ENCODE measurements at regions not wholly inside any gene's neighbourhood (a gene's known extent, or its start where the extent isn't known, plus 50 kb on each side); places are given as distances from the start of the nearest gene placed in this dataset.

DNA sequence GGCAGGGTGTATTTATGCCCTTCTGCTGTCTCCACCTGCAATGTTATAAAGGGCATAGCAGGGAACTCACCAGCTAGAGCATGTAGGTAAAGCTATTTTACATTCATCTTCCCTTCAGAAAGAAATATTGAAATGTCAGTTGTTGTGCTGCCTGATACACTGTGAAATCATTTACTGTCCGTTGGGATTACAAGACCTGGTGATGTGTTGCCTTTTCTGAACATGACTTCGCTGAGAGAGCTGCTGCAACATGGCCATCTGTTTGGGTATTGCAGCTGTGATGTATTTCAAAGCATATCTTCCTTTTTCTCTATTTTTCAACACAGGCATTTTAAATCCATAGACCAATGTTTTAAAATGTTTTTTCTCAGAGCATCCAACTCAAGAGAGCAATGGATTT lies 644.1 kb upstream of the GNPDA2 start:
- no peak for DNase-seq
- H3K9me3 ChIP-seq (ENCODE audit: low read depth): no peaks in the 10 kb centered on the region
- no peak overlapping the region for H3K27ac ChIP-seq
- no peak overlapping the region for H3K9ac ChIP-seq
- no peaks in the 10 kb centered on the region for H3K9me2 ChIP-seq (ENCODE audit: insufficient read depth)
- H3K27me3 ChIP-seq (replicated peaks; ENCODE audit: insufficient read depth): no peaks in the 10 kb centered on the region
- no peaks in the 10 kb centered on the region for H3K79me2 ChIP-seq (ENCODE audit: insufficient read depth)
- no peak overlapping the region for H3K4me3 ChIP-seq
- in situ Hi-C loops (cut with MboI): no loop called here
- 10 to 20% methylated on average over 2 of the region's 2 CpGs for WGBS, 2 experiments (ENCODE audit: low coverage in 1 of 2, low lambda C conversion rate in 2 of 2, missing lambda C conversion rate in 2 of 2)
- H2AFZ ChIP-seq: no peak overlapping the region
- H3K4me1 ChIP-seq (ENCODE audit: insufficient read depth): no peaks in the 10 kb centered on the region
- no peak for TF ChIP-seq EZH2 (IDR thresholded peaks at IDR 0.05; ENCODE audit: insufficient read depth, poor library complexity, severe bottlenecking)
- no peak for TF ChIP-seq EZH2phosphoT487 (IDR thresholded peaks at IDR 0.05; ENCODE audit: insufficient read depth, low read depth)
- H3K36me3 ChIP-seq (ENCODE audit: low read depth): no peaks in the 10 kb centered on the region
- no peaks in the 10 kb centered on the region for H3F3A ChIP-seq (ENCODE audit: insufficient read depth)
- no peak overlapping the region for H3K4me2 ChIP-seq (ENCODE audit: unreplicated experiment)
- H4K20me1 ChIP-seq (ENCODE audit: insufficient read depth): no peaks in the 10 kb centered on the region

DNA sequence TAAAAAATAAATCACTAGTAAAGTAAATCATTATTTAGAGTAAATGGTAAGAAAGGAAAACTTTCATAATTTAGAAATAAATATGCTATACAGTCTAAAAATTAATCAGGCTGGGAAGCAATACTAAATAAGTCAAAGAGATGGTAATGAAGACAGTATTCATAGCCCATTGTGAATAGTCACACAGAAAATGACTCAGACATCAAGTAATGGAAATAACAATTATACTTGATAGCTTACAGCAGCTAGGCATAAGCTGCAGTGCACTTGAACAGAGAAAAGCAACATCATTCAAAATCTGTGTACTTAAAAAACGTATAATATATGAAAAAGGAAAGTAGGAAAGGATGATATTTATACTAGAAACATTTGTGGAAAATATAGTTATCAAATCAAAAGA lies 642.5 kb upstream of the GNPDA2 start:
- no peaks in the 10 kb centered on the region for H3K27me3 ChIP-seq (replicated peaks; ENCODE audit: insufficient read depth)
- no peaks in the 10 kb centered on the region for H3K9me3 ChIP-seq (ENCODE audit: low read depth)
- H3K4me2 ChIP-seq (ENCODE audit: unreplicated experiment): no peak overlapping the region
- in situ Hi-C loops (cut with MboI): no loop called here
- H4K20me1 ChIP-seq (ENCODE audit: insufficient read depth): no peaks in the 10 kb centered on the region
- no peak for DNase-seq
- TF ChIP-seq EZH2phosphoT487 (IDR thresholded peaks at IDR 0.05; ENCODE audit: insufficient read depth, low read depth) (no peak), EZH2 (IDR thresholded peaks at IDR 0.05; ENCODE audit: insufficient read depth, poor library complexity, severe bottlenecking) (no peak)
- no peaks in the 10 kb centered on the region for H3K4me1 ChIP-seq (ENCODE audit: insufficient read depth)
- no peak overlapping the region for H3K27ac ChIP-seq
- no peak overlapping the region for H3K4me3 ChIP-seq
- no peaks in the 10 kb centered on the region for H3F3A ChIP-seq (ENCODE audit: insufficient read depth)
- no peak overlapping the region for H3K9ac ChIP-seq
- no peaks in the 10 kb centered on the region for H3K9me2 ChIP-seq (ENCODE audit: insufficient read depth)
- no peaks in the 10 kb centered on the region for H3K36me3 ChIP-seq (ENCODE audit: low read depth)
- no peak overlapping the region for H2AFZ ChIP-seq
- no peaks in the 10 kb centered on the region for H3K79me2 ChIP-seq (ENCODE audit: insufficient read depth)
- WGBS, 2 experiments (ENCODE audit: low coverage in 1 of 2, low lambda C conversion rate in 2 of 2, missing lambda C conversion rate in 2 of 2): 0 to 5% methylated on average over 1 of the region's 1 CpG

DNA sequence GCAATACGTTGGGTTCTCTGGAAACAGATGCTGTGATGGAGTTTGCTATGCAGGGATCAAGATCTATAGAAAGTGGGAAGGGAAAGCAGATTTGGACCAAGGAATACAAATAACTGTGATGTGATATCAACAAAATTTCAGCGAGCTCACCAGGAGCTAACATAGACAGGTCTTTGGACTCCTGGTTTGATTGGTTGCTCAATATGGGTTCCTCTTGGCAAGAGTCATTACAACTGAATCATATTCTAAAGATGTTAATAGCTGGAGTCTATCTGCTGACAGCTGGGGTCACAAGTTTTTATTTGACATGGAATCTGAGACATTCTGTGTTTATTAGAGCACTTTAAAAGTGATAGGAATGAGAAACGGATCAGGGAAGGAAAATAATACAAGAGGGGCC lies 637.6 kb upstream of the GNPDA2 start:
- no peaks in the 10 kb centered on the region for H3K27me3 ChIP-seq (replicated peaks; ENCODE audit: insufficient read depth)
- 30 to 33% methylated on average over 3 of the region's 3 CpGs for WGBS, 2 experiments (ENCODE audit: low coverage in 1 of 2, low lambda C conversion rate in 2 of 2, missing lambda C conversion rate in 2 of 2)
- H3K4me2 ChIP-seq (ENCODE audit: unreplicated experiment): no peak overlapping the region
- no peaks in the 10 kb centered on the region for H3F3A ChIP-seq (ENCODE audit: insufficient read depth)
- no peak overlapping the region for H3K27ac ChIP-seq
- no peaks in the 10 kb centered on the region for H4K20me1 ChIP-seq (ENCODE audit: insufficient read depth)
- H3K4me1 ChIP-seq (ENCODE audit: insufficient read depth): no peaks in the 10 kb centered on the region
- no peak overlapping the region for H3K9ac ChIP-seq
- H3K79me2 ChIP-seq (ENCODE audit: insufficient read depth): no peaks in the 10 kb centered on the region
- H2AFZ ChIP-seq: no peak overlapping the region
- H3K9me2 ChIP-seq (ENCODE audit: insufficient read depth): no peaks in the 10 kb centered on the region
- H3K4me3 ChIP-seq: no peak overlapping the region
- H3K9me3 ChIP-seq (ENCODE audit: low read depth): no peaks in the 10 kb centered on the region
- no peak for TF ChIP-seq EZH2 (IDR thresholded peaks at IDR 0.05; ENCODE audit: insufficient read depth, poor library complexity, severe bottlenecking)
- no peak for TF ChIP-seq EZH2phosphoT487 (IDR thresholded peaks at IDR 0.05; ENCODE audit: insufficient read depth, low read depth)
- no peaks in the 10 kb centered on the region for H3K36me3 ChIP-seq (ENCODE audit: low read depth)
- in situ Hi-C loops (cut with MboI): no loop called here
- DNase-seq: no peak

DNA sequence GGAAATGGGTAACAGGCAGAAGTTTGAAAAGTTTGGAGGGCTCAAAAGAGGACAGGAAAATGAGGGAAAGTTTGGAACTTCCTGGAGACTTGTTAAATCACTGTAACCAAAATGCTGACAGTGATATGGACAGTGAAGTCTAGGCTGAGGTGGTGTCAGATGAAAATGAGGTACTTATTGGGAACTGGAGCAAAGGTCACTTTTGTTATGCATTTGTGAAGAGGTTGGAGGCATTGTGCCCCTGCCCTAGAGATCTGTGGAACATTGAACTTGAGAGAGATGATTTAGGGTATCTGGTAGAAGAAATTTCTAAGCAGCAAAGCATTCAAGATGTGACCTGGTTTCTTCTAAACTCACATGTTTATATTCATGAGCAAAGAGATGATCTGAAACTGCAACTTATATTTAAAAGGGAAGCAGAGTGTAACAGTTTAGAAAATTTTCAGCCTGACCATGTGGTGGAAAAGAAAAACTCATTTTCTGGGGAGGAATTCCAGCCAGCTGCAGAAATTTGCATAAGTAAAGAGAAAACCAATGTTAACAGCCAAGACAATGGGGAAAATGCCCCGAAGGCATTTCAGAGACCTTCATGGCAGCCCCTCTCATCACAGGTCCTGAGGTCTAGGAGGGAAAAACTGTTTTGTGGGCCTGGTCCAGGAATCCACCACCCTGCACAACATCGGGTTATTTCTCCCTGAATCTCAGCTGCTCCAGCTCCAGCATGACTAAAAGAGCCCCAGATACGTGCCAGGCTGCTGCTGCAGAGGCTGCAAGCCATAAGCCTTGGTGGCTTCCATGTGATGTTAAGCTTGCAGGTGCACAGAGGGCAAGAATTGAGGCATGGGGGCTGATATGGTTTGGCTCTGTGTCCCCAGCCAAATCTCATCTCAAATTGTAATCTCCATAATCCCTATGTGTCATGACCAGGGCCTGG lies 632.5 kb upstream of the GNPDA2 start:
- no peak overlapping the region for H2AFZ ChIP-seq
- WGBS, 2 experiments (ENCODE audit: low coverage in 1 of 2, low lambda C conversion rate in 2 of 2, missing lambda C conversion rate in 2 of 2): 8 to 14% methylated on average over 3 of the region's 3 CpGs

More for the DNA sequence above, 632.5 kb upstream of the GNPDA2 start:
- no peak for DNase-seq
- in situ Hi-C loops (cut with MboI): no loop called here
- no peak overlapping the region for H3K4me2 ChIP-seq (ENCODE audit: unreplicated experiment)
- no peaks in the 10 kb centered on the region for H3K9me3 ChIP-seq (ENCODE audit: low read depth)
- no peaks in the 10 kb centered on the region for H3K36me3 ChIP-seq (ENCODE audit: low read depth)
- no peak overlapping the region for H3K27ac ChIP-seq
- H3K9me2 ChIP-seq (ENCODE audit: insufficient read depth): no peaks in the 10 kb centered on the region
- no peaks in the 10 kb centered on the region for H3F3A ChIP-seq (ENCODE audit: insufficient read depth)
- TF ChIP-seq EZH2 (IDR thresholded peaks at IDR 0.05; ENCODE audit: insufficient read depth, poor library complexity, severe bottlenecking) (no peak), EZH2phosphoT487 (IDR thresholded peaks at IDR 0.05; ENCODE audit: insufficient read depth, low read depth) (no peak)
- no peaks in the 10 kb centered on the region for H3K27me3 ChIP-seq (replicated peaks; ENCODE audit: insufficient read depth)
- H3K79me2 ChIP-seq (ENCODE audit: insufficient read depth): no peaks in the 10 kb centered on the region
- H4K20me1 ChIP-seq (ENCODE audit: insufficient read depth): no peaks in the 10 kb centered on the region
- no peak overlapping the region for H3K4me3 ChIP-seq
- H3K4me1 ChIP-seq (ENCODE audit: insufficient read depth): no peaks in the 10 kb centered on the region
- H3K9ac ChIP-seq: no peak overlapping the region
